WERI-Rb-1 (cell line): ENCODE measurements at regions not wholly inside any gene's neighbourhood (a gene's known extent, or its start where the extent isn't known, plus 50 kb on each side); places are given as distances from the start of the nearest gene placed in this dataset.

Experiments used
- DNase-seq: peaks from one replicate; pipeline ENCODE4 v3.0.0-alpha.2; 2020
- H3K27ac ChIP-seq: fragments of 250-450 bp; sonication (Bioruptor Pico); 2 replicates; pipeline ENCODE4 v1.5.1; 2020; ENCODE audit warnings: mild to moderate bottlenecking, moderate library complexity
- H3K27me3 ChIP-seq: fragments of 250-450 bp; sonication (Bioruptor Pico); 2 replicates; pipeline ENCODE4 v1.5.1; 2021; ENCODE audit warnings: mild to moderate bottlenecking, low read depth, moderate library complexity; ENCODE audit not compliant: insufficient read depth, severe bottlenecking
- H3K36me3 ChIP-seq: fragments of 250-450 bp; sonication (Bioruptor Pico); 2 replicates; pipeline ENCODE4 v1.5.1; 2020; ENCODE audit warnings: mild to moderate bottlenecking, moderate library complexity
- H3K4me3 ChIP-seq: 2 replicates; pipeline ENCODE4 v1.5.1; 2011; ENCODE audit warnings: low read depth, mild to moderate bottlenecking, control low read depth, low read length
- H3K9me3 ChIP-seq: fragments of 250-450 bp; sonication (Bioruptor Pico); 2 replicates; pipeline ENCODE4 v1.5.1; 2021; ENCODE audit warnings: mild to moderate bottlenecking, moderate library complexity; ENCODE audit not compliant: severe bottlenecking
- CTCF ChIP-seq: IDR thresholded peaks from 2 replicates; pipeline ENCODE4 v1.5.1; 2011; ENCODE audit warnings: low read depth, mild to moderate bottlenecking, control low read depth, inconsistent platforms, low read length

DNA sequence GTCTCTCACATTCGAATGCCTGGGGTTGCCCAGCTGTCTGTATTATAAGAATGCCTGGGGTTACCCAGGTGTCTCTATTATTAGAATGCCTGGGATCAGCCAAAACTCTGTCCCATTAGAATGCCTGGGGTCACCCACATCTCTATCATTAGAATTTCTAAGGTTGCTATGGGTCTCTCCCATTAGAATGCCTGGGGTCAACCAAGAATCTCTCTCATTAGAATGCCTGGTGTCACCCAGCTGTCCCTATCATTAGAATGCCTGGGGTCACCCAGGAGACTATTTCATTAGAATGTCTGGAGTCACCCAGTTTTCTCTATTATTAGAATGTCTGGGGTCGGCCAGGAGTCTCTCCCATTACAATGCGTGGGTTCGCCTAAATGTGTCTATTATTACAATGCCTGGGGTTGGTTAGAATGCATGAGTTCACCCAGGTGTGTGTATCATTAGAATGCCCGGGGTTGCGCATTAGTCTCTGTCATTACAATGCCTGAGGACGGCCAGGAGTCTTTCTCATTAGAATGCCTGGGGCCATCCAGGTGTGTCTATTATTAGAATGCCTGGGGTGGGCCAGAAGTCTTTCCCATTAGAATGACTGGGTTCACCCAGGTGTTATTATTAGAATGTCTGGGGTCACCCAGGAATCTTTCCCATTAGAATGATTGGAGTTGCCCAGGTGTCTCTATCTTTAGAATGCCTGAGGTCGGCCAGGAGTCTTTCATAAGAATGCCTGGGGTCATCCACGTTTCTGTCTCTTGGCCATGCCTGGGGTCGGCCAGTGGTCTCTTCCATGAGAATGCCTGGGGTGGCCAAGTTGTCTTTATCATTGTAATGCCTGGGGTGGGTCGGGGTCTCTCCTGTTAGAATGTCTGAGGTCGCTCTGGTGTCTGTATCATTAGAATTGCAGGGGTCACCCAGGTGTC lies 59.6 kb downstream of the RNF187 start:
- no peaks in the 10 kb centered on the region for H3K9me3 ChIP-seq
- no peak for TF ChIP-seq CTCF
- H3K27ac ChIP-seq, result no peak overlapping the region
- H3K36me3 ChIP-seq, result no peaks in the 10 kb centered on the region
- H3K4me3 ChIP-seq, result no peak overlapping the region
- DNase-seq, result no peak
- H3K27me3 ChIP-seq, result no peaks in the 10 kb centered on the region

DNA sequence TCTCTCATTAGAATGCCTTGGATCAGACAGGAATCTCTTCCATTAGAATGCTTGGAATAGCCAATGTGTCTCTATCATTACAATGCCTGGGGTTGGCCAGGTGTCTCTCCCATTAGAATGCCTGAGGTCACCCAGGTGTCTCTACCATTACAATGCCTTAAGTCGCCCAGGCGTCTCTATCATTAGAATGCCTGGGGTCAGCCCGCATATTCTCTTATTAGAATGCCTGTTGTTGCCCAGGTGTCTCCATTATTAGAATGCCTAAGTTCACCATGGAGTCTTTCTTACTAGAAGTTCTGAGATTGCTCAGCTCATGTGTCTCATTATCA lies 60.2 kb downstream of the RNF187 start:
- TF ChIP-seq CTCF, result no peak
- H3K9me3 ChIP-seq, result no peaks in the 10 kb centered on the region
- H3K27ac ChIP-seq, result no peak overlapping the region
- H3K27me3 ChIP-seq, result no peaks in the 10 kb centered on the region
- DNase-seq, result no peak
- H3K4me3 ChIP-seq, result no peak overlapping the region
- H3K36me3 ChIP-seq, result no peaks in the 10 kb centered on the region

DNA sequence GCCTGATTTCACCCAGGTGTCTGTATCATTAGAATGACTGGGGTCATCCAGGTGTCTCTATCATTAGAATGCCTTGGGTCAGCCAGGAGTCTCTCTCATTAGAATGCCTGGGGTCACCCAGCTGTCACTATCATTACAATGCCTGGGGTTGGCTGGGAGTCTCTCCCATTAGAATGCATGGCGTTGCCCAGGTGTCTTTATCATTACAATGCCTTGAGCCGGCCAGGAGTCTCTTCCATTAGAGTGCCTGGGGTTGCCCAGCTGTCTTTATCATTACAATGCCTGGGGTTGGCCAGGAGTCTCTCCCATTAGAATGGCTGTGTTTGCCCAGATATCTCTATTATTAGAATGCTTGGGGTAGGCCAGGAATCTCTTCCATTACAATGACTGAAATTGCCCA lies 61.6 kb downstream of the RNF187 start:
- no peaks in the 10 kb centered on the region for H3K9me3 ChIP-seq
- no peak for TF ChIP-seq CTCF
- H3K27me3 ChIP-seq, result no peaks in the 10 kb centered on the region
- H3K36me3 ChIP-seq, result no peaks in the 10 kb centered on the region
- no peak for DNase-seq
- H3K27ac ChIP-seq, result no peak overlapping the region
- H3K4me3 ChIP-seq, result no peak overlapping the region

- DNase-seq, result no peak
- H3K9me3 ChIP-seq, result no peaks in the 10 kb centered on the region
- TF ChIP-seq CTCF, result no peak
- no peaks in the 10 kb centered on the region for H3K27me3 ChIP-seq
- no peaks in the 10 kb centered on the region for H3K36me3 ChIP-seq
- H3K4me3 ChIP-seq, result no peak overlapping the region
- no peak overlapping the region for H3K27ac ChIP-seq
Observed at GRCh38 chr1:228552596-228553176, 65.5 kb downstream of the RNF187 start.

DNA sequence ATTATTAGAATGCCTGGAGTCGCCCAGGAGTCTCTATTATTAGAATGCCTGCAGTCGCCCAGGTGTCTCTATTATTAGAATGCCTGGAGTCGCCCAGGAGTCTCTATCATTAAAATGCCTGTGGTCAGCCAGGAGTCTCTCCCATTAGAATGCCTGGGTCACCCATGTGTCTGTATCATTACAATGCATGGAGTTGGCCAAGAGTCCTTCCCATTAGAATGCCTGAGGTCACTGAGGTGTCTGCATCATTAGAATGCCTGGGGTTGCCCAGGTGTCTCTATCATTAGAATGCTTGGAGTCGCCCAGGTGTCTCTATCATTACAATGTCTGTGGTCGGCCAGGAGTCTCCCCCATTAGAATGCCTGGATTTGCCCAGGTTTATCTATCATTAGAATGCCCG lies 66.9 kb downstream of the RNF187 start:
- DNase-seq, result no peak
- no peaks in the 10 kb centered on the region for H3K9me3 ChIP-seq
- no peak overlapping the region for H3K27ac ChIP-seq
- no peaks in the 10 kb centered on the region for H3K36me3 ChIP-seq
- TF ChIP-seq CTCF, result no peak
- no peak overlapping the region for H3K4me3 ChIP-seq
- H3K27me3 ChIP-seq, result no peaks in the 10 kb centered on the region
